ENCODE measurements at regions not wholly inside any gene's neighbourhood (a gene's known extent, or its start where the extent isn't known, plus 50 kb on each side); places are given as distances from the start of the nearest gene placed in this dataset.
A peak's percentile ranks its signal among the peaks of the same experiment; 100 is the strongest.

DNA sequence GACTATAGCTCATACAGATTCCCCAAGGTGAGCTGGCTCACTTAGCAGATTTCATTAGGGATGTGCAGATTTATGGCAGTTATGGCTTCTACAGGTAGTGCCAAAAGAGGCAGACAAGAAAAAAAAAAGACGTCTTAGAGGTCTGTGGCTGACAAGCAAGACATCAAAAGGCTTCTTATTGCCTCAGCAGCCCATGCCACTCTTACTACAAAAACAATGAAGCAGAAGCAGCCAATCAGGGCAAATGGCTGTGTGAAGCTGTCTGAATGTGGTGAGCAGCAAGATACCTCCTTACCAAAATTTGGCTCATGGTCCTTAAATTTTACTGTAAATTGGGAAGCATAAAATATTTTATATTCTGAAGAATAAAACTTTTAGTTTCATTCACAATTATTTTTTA is 557.5 kb upstream of the GOLIM4 start:
- no peak for DNase-seq (ENCODE audit: low spot score)

DNA sequence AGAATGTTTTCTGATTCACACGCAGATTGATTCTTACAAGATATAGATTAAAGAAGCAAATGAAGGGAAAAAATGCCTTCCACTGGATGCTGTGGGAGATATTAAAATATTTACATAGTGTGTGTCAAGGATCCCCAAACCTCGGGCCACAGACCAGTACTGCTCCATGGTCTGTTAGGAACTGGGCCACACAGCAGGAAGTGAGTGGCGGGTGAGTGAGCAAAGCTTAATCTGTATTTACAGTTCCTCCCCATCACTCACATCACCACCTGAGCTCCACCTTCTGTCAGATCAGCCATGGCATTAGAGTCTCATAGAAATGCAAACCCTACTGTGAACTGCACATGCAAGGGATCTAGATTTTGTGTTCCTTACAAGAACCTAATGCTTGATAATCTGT is 552.6 kb upstream of the GOLIM4 start:
- no peak for DNase-seq (ENCODE audit: low spot score)

DNA sequence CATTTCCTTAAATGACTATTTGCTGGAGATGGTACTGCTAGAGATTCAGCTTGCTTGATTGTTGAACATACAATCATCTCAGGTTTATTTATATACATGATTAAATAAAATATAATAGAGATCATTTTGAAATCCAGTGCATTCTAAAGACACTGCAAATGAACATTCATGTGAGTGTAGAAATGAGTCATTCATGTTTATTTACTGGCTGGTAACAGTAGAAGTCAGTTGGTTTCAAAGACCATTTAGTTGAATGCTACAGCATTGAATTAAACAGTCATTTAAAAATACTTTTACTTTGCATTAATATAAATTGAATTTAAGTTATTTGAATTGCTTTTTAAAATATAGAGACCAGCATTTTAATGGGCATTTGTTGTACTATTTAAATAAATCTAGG is 551.9 kb upstream of the GOLIM4 start:
- DNase-seq (ENCODE audit: low spot score), result no peak

DNA sequence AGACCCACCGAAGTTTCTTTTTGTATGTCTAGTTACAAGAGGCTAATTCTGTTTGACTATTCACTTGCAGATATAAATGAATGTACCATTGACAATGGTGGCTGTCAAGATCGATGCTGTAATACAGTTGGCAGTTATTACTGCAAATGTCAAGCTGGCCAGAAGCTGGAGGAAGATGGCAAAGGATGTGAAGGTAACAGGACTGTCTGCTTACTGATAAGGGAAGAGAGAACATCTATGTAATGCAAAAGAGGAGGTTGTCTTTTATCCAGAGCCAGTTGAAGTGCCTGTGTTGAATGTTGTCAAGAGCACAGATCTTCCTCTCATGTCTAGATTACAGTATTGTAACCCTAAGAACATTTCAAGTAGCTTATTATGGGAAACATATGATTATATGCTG is 549.5 kb upstream of the GOLIM4 start:
- no peak for DNase-seq (ENCODE audit: low spot score)

DNA sequence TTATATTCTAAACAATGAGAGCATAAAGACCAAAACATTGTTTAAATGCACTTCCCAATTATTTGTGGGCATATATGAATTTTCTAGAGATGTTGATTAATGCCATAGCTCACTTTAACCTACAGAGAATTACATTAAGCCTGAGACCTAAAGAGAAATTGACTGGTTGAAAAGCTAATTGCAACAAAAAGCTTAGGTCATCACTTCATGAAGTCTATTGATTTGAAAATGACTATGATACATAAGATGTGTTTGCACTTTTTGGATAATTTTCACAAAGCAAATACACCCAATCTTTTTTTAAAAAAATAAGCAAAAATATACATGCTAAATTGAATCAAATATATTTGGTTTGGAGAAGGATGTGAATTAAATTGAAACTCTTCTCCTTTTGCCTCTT is 532.8 kb upstream of the GOLIM4 start:
- DNase-seq (ENCODE audit: low spot score), result no peak

DNA sequence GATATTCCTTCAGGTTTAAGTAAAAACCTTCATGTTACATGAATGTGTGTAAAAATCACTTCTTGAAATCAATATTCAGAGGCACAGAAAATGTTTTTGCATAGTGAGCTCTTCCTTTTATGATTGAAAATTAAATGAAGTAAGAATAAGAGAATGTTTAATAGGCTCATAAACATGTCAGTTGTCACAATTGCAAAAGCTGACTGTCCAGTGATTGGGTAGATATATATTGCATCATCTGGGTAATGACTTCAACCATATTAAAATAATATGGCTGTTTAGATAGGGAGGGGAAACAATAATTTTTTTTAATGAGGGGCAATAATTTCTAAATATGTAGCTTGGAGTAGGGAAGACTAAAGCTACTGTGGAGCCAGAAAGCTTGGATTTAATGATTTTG is 529.8 kb upstream of the GOLIM4 start:
- DNase-seq (ENCODE audit: low spot score), result no peak

DNA sequence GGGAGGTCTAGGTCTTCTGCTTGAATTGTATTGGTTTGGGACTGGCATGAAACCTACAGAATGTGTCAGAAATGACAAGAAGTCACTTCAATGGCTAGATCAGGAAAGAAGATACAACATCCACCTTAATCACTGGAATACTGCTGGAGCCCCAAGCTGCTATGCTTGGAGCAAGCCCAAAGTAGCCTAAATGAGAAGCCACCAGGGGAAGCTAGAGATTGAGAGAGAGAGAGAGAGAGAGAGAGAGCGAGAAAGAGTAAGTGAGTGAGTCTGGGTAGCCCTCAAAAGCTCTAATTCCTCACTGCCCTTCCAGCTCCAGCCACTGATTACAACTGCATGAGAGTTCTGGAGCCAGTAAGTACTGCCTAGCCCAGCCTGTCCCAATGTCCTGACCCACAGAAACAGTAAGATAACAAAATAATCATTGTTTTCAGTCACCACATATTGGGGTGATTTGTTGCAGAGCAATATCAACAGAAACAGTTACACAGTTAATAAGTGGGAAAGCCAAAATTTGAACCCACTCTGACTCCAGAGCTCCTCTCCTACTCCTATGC is 529.2 kb upstream of the GOLIM4 start:
- DNase-seq (ENCODE audit: low spot score), result no peak

DNA sequence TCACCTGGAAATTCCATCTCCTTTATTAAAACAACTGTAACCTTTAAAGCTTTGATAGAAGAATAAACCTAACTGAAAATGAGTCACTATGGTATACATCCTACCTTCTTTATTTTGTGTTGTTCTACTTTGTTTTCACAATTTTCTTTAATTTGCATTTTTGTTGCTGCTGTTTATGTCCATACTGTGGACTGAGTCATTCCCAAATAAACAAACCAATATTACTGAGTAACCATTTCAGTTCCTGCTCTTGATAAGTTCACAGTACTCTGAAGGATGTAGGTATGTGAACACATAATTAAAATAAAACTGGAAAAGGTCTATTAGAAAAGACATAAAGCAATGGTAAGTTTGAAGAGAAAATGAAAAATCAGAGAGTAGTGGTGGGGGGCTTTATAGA is 528.5 kb upstream of the GOLIM4 start:
- DNase-seq (ENCODE audit: low spot score), result no peak

DNA sequence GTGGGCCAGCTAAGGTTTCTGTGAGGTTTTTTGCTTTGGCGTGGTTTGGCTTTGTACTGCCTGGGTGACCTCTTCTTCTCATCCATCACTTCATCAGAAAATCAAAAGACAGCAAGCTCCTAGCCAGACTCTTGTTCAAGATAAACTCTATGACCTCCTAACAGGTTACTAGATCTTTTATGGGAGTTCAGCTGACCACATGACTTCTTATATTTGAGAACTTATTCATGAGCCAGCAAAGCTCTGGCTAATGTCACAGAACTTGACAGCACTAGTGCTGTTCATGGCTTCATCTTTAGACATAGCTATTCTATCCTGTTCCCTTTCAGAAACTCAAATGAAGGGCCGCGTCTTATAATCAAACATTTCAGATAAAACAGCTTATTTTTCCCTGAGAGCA is 527.1 kb upstream of the GOLIM4 start:
- no peak for DNase-seq (ENCODE audit: low spot score)

DNA sequence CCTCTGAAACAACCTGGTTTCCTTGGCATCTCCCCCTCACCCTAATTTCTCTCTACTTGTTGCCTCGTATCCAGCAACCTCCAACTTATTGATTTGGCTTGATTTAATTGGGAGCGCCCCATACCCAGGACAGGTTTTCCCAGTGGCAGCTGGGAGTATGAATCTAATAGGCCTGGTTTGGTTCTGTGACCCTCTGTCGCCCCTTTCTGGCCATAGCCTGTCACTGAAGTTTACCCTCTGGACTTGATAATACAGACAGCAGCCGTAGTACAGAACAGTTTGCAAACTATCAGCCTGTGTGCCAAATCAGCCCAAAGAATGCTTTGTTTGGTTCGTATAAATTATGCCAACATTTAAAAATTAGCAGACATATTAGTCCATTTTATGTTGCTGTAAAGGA is 525.1 kb upstream of the GOLIM4 start:
- DNase-seq (ENCODE audit: low spot score), result peak; percentile 76

DNA sequence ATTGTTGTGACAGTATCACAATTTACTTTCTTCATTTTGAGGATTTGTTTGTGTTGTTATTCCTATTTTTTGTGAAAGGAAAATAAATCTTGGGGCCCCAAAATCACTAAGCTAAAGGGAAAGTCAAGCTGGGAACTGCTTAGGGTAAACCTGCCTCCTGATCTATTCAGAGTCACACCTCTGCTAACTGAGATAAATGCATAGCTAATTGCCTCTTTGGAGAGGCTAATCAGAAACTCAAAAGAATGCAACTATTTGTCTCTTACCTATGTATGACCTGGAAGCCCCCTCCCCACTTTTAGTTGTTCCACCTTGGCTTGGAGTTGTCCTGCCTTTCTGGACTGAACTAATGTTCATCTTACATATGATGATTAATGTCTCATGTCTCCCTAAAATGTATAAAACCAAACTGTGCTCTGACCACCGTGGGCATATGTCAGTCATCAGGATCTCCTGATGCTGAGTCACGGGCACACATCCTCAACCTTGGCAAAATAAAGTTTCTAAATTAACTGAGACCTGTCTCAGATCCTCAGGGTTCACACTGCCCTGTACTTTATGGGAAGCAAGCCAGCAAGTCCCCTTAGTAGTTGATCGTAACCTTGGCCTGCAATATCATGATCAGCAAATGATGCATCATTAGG is 523.2 kb upstream of the GOLIM4 start:
- DNase-seq (ENCODE audit: low spot score), result no peak

DNA sequence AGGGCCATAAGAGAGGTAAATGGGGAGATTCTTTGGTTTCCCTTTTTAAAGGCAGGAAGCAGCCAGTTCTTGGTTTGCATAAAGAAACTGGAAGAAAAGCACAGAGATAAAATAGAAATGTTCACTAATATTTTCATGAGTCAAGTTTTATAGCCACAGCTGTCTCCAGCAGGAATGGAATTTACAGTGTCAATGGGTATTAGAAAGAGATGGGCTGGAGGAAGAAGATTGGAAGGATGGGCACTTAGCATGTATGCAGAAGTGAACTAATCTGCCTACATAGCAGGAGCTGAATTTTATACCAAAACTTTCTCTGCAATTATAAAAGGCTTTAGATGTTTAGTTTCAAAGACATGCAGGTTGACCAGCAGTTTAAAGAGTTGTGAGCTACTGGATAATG is 521.9 kb upstream of the GOLIM4 start:
- DNase-seq (ENCODE audit: low spot score), result no peak

DNA sequence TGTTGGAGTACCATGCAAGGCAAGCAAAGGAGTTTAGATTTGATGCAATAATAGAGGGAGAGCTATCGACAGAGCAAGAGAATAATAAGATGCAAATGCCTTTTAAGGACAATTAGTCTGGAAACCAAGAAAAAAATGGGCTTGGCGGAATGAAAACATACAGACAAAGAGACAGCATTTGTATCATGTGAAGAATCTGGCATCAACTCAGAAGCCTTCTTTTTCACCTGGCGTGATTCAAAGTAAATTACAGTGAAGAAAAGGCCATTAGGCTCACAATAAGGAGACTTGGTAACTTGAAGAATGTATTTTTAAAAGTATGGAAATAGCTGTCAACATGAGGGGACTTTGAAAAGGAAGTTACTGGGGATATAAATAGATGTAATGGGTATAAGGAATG is 521.2 kb upstream of the GOLIM4 start:
- DNase-seq (ENCODE audit: low spot score), result no peak

DNA sequence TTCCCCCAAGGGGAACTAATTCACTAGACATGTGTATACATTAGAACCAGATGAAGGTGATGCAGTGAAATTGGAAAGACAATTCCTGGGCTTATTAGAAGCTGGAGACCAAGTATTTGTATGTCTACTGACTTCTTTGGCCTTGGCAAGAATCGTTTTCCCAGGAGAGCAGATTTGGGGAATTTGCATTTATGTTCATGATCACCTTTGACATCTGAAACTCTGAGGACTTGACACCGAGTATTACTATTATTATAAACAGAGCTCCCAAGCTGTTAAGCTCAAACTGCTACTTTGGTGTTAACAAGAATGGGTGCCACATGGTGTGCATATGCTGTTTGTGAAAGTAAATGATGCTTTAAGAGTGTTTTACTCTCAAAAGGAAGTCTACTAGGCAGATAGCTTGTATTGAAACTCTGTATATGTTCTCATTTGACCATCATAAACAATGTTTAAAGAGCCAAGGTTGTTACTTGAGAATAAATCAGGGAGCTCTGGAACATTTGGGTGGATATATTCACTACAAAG is 519.8 kb upstream of the GOLIM4 start:
- no peak for DNase-seq (ENCODE audit: low spot score)

DNA sequence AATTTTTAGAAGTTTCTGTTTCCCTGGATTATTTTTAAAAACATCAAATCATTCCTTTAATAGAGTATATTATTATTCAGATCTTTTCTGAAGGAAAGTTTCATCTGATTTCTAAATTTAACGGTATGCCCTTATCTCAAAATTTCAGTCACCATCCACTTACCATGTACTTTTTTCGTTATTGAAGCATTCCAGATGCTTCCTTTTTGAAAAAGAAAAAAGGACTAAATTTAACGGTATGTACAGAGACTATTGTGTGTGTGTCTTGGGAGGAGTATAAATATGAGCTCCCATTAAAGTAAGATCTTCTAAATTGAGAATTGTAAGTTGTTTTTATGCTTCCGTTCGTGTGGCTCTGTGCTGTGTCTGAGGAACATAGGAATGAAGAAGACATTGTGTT is 517.4 kb upstream of the GOLIM4 start:
- DNase-seq (ENCODE audit: low spot score), result no peak

DNA sequence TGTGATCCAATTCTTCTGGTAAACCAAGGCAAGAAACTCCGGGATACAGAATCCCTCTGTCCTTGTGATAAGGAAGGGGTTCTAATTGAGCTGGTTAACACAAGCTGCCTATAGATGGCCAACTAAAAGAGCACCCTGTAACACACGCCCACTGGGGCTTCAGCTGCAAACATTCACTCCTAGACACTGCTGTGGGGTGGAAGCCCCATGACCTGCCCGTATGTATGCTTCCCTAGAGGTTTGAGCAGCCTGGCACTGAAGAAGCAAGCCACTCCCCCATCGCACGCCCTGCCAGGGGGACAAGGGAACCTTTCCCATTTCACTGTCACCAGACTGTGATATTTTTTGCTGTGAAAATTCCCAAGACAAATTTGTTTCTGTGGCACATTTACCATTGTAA is 516.9 kb upstream of the GOLIM4 start:
- DNase-seq (ENCODE audit: low spot score), result no peak

DNA sequence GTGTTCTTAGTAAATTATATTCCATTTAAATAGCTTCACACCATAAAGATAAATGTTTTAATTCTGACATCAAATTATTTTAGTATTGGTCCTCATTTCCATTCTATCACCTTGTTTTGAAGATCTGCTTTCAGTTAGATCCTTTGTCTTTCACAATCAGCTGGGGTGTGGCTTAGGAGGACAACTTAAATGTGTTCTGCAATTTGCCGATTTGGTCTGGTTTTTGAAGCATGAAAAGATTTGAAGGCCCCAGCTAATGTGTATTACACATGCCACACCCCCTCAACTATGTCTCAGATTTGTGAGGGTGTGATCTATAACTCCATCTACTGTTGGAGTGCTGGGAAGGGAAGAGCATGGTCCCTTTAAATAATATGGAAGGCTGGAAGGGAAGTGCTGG is 516.1 kb upstream of the GOLIM4 start:
- DNase-seq (ENCODE audit: low spot score), result no peak

DNA sequence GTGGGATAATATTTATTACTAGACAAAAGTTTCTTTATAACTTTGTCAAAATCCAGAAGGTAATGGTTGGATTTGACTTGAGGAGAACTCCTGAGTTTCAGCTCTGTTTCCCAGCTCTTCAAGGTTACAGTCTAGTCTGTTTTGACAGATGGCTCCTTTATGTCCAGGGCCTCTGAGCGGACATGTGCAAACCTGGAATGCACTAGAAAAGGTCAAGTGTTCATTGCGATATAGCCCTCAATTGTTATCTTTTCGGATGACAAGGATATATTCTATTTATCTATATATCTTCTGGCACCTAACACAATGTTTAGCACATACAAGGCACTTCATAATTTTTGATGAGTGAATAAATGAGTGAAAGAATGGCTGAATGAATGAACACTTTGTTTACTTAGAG is 513.2 kb upstream of the GOLIM4 start:
- no peak for DNase-seq (ENCODE audit: low spot score)

DNA sequence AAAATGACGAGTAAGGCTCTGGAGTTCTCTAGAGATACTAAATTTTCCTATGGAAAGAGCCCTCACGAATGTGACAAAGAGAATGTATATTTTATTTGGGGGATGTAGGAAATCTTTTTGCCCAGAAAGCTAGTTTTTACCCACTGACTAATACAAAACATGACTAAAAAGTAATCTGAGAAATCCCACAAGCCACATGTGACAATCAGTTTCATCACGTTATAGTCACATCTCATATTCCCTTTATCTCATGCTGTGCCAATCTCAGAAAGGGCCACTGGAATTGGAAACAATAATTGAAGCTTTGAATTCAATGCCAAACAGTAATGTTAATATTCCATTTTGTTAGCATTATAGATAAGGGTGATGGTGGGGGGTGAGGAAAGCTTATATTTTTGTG is 509.0 kb upstream of the GOLIM4 start:
- DNase-seq (ENCODE audit: low spot score), result no peak

DNA sequence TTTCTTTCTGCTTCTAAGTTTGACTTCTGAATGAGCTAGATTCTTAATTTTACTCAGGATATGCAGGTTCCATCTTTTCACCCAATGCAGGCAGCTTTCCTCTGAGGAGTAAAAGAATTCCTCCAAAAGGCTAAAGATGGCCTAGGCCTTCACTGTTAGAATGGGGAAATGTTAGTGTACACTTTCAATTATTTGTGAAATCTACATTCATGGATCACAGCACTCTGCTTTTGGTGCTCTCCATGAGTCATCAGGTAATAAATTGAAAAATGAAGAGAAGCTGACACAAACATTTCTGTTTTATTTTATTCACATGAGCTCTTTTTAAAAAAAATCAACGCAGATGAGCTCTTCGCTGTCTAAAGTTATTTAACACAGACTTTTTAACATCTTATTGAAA is 502.5 kb upstream of the GOLIM4 start:
- DNase-seq (ENCODE audit: low spot score), result no peak

DNA sequence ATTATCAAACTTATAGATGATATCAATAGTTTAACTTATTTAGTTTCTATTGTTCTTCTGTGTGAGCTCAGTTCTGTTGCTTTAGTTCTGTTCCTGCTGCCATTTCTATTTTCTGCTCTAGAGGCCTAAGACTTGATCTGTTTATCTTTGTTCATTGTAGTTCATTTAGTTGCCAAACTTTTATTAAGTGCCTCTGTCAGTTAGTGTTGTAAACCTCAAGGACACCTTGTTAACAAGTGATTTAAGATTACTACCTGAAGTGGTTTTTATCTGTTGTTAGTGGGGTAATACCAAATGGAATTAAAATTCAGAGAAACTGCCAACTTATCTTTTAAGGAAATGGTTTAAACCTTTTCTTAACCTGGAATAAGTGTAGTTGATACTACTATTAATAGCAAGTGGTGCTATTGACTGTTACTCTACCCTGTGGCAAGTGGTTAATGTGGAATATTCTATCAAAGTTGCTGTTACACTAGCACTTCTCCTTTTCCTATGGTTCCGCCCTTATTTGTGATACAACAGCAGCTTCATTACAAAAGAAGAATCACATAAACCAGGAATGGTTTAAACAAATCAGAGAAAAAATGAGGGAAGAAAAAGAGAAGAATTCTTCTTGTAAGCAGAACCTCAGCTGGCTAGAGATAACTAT is 500.6 kb upstream of the GOLIM4 start:
- no peak for DNase-seq (ENCODE audit: low spot score)

DNA sequence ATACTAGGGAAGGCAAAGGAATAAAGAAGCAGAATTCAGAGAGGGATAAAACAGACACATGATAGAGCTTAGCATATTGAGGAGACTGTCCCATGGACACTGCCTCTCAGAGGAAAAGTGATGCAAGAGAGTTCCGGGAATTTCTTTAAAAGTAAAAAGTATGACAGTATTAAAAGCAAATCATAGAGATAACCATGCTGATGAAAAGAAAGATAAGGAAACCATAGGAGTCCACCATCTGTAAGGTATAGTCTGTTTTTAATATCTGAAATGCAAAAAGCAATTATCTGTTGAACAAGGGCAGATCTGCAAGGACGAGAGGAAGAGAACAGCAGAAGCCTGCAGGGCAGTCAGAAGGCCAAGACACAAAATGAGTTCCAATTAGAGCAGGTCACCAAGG is 495.9 kb upstream of the GOLIM4 start:
- DNase-seq (ENCODE audit: low spot score), result no peak

DNA sequence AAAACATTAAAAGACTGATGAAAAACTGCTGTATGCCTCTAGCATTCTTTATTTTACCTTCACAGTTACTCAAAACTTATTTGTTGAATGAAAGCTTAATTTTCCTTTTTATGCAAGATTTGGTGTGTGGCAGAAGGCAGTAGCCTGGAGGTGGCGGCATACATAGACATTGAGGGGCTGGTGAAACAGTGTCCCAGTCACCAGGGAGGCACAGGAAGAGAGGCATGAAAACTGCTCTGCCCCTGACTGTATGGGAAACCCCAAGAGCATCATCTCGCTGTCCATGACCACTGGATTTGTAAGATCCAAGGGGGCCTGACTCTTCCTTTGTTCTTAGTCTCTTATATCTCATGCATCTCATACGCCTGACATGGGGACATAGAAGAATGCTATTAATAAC is 493.7 kb upstream of the GOLIM4 start:
- DNase-seq (ENCODE audit: low spot score), result no peak

DNA sequence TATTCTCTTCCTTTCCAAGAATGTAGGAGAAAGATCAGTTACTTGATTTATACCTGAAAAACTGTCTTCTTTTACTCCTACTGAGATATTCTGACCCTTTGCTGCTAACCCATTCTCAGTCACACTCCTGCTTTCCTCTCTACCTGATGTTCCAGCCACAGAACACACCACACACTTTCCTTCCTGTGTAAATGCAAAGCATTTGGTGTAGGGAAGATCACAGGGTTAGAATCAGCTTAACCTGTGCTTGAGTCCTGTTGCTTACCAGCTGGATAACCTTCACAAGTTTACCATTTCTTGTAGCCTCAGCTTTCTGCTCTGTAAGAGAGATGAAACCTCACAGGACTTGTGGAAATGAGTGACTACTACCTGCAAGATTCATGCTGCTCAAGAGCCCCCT is 489.8 kb upstream of the GOLIM4 start:
- no peak for DNase-seq (ENCODE audit: low spot score)
